SK-N-SH treated with all-trans-retinoic acid at 6 μM for 48 hours (cell line): ENCODE measurements at regions not wholly inside any gene's neighbourhood (a gene's known extent, or its start where the extent isn't known, plus 50 kb on each side); places are given as distances from the start of the nearest gene placed in this dataset.

Experiments used
- ARNTL ChIP-seq: fragments of 450-650 bp; formaldehyde crosslinking; IDR thresholded peaks from 2 replicates; pipeline ENCODE4 v1.5.0; 2020; ENCODE audit warnings: low read depth, mild to moderate bottlenecking, moderate library complexity, borderline replicate concordance
- PATZ1 ChIP-seq: fragments of 250-450 bp; sonication (Bioruptor Pico); IDR thresholded peaks from 2 replicates; pipeline ENCODE4 v1.8.0; 2020; ENCODE audit warnings: mild to moderate bottlenecking, moderate library complexity, borderline replicate concordance
- POU6F1 ChIP-seq: fragments of 250-450 bp; sonication (Bioruptor Pico); IDR thresholded peaks from 2 replicates; pipeline ENCODE4 v1.8.0; 2021; ENCODE audit warnings: low read depth, mild to moderate bottlenecking, moderate library complexity, borderline replicate concordance
- RARB ChIP-seq: fragments of 250-450 bp; sonication (Bioruptor Pico); IDR thresholded peaks from 2 replicates; pipeline ENCODE4 v1.8.0; 2021; ENCODE audit warnings: mild to moderate bottlenecking, moderate library complexity
- ZC3H10 ChIP-seq: fragments of 250-450 bp; sonication (Bioruptor Pico); IDR thresholded peaks from 2 replicates; pipeline ENCODE4 v1.5.1; 2021; ENCODE audit warnings: mild to moderate bottlenecking, moderate library complexity
- ZFP3 ChIP-seq: fragments of 250-450 bp; sonication (Bioruptor Pico); IDR thresholded peaks from 2 replicates; pipeline ENCODE4 v1.5.0; 2020; ENCODE audit warnings: mild to moderate bottlenecking, moderate library complexity
- TF ChIP-seq, protein P1 (sequence below): fragments of 250-450 bp; sonication (Bioruptor Pico); IDR thresholded peaks from 2 replicates; pipeline ENCODE4 v1.5.1; 2020; ENCODE audit warnings: low read depth, mild to moderate bottlenecking, moderate library complexity
- TF ChIP-seq, protein P2 (sequence below): fragments of 250-450 bp; sonication (Bioruptor Pico); IDR thresholded peaks from 2 replicates; pipeline ENCODE4 v1.5.1; 2021; ENCODE audit warnings: mild to moderate bottlenecking, moderate library complexity

GRCh38 chr15:81754078-81754477, 291.7 kb downstream of the MEX3B start:
- TF ChIP-seq, protein P1, sequence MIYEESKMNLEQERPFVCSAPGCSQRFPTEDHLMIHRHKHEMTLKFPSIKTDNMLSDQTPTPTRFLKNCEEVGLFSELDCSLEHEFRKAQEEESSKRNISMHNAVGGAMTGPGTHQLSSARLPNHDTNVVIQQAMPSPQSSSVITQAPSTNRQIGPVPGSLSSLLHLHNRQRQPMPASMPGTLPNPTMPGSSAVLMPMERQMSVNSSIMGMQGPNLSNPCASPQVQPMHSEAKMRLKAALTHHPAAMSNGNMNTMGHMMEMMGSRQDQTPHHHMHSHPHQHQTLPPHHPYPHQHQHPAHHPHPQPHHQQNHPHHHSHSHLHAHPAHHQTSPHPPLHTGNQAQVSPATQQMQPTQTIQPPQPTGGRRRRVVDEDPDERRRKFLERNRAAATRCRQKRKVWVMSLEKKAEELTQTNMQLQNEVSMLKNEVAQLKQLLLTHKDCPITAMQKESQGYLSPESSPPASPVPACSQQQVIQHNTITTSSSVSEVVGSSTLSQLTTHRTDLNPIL (CRISPR knock-in tag): no peak
- TF ChIP-seq PATZ1 (CRISPR knock-in tag) (no peak), ARNTL (CRISPR knock-in tag) (no peak), POU6F1 (no peak), RARB (CRISPR knock-in tag) (no peak), ZFP3 (no peak), ZC3H10 (CRISPR knock-in tag) (no peak)
- TF ChIP-seq, protein P2, sequence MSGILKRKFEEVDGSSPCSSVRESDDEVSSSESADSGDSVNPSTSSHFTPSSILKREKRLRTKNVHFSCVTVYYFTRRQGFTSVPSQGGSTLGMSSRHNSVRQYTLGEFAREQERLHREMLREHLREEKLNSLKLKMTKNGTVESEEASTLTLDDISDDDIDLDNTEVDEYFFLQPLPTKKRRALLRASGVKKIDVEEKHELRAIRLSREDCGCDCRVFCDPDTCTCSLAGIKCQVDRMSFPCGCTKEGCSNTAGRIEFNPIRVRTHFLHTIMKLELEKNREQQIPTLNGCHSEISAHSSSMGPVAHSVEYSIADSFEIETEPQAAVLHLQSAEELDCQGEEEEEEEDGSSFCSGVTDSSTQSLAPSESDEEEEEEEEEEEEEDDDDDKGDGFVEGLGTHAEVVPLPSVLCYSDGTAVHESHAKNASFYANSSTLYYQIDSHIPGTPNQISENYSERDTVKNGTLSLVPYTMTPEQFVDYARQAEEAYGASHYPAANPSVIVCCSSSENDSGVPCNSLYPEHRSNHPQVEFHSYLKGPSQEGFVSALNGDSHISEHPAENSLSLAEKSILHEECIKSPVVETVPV (CRISPR knock-in tag): no peak
